MM.1S (cell line): ENCODE measurements at regions not wholly inside any gene's neighbourhood (a gene's known extent, or its start where the extent isn't known, plus 50 kb on each side); places are given as distances from the start of the nearest gene placed in this dataset.
A peak's percentile ranks its signal among the peaks of the same experiment; 100 is the strongest.
"Not testable (repeated sequence)": the region's sequence is repeated elsewhere in the genome, so short reads cannot be mapped to it uniquely, and the experiment has no call there.

Experiments used
- DNase-seq: peaks from one replicate; pipeline ENCODE4 v3.0.0-alpha.2; 2015
- H2AFZ ChIP-seq: fragments of 300-600 bp; sonication (generic); 2 replicates; pipeline ENCODE4 v1.6.0; 2016; ENCODE audit warnings: antibody characterized with exemption, low read length
- H3F3A ChIP-seq: fragments of 300-600 bp; sonication (generic); 2 replicates; pipeline ENCODE4 v1.6.1; 2016; ENCODE audit warnings: mild to moderate bottlenecking, antibody characterized with exemption, low read length, moderate library complexity, mixed read lengths; ENCODE audit not compliant: insufficient read depth
- H3K27ac ChIP-seq: fragments of 300-600 bp; sonication (generic); 2 replicates; pipeline ENCODE4 v1.5.1; 2016; ENCODE audit warnings: mild to moderate bottlenecking, low read length
- H3K27me3 ChIP-seq: fragments of 300-600 bp; sonication (generic); replicated peaks from 2 replicates; pipeline ENCODE4 v1.6.0; 2016; ENCODE audit warnings: low read length; ENCODE audit not compliant: insufficient read depth
- H3K36me3 ChIP-seq: fragments of 300-600 bp; sonication (generic); replicated peaks from 2 replicates; pipeline ENCODE4 v1.6.1; 2016; ENCODE audit warnings: mild to moderate bottlenecking, low read length, mixed read lengths; ENCODE audit not compliant: insufficient read depth
- H3K4me1 ChIP-seq: fragments of 300-600 bp; sonication (generic); 2 replicates; pipeline ENCODE4 v1.6.1; 2016; ENCODE audit warnings: low read length, mixed read lengths
- H3K4me2 ChIP-seq: fragments of 300-600 bp; sonication (generic); 2 replicates; pipeline ENCODE4 v1.6.0; 2016; ENCODE audit warnings: low read depth, low read length
- H3K4me3 ChIP-seq: fragments of 300-600 bp; sonication (generic); 2 replicates; pipeline ENCODE4 v1.5.1; 2016; ENCODE audit warnings: low read length, mixed read lengths
- H3K79me2 ChIP-seq: fragments of 300-600 bp; sonication (generic); 2 replicates; pipeline ENCODE4 v1.6.1; 2016; ENCODE audit warnings: mixed run types, low read length, mixed read lengths
- H3K9ac ChIP-seq: fragments of 300-600 bp; sonication (generic); 2 replicates; pipeline ENCODE4 v1.6.1; 2016; ENCODE audit warnings: low read length, mixed read lengths
- H3K9me2 ChIP-seq: fragments of 300-600 bp; sonication (generic); replicated peaks from 2 replicates; pipeline ENCODE4 v1.6.1; 2016; ENCODE audit warnings: mild to moderate bottlenecking, low read length, mixed read lengths; ENCODE audit not compliant: insufficient read depth
- H3K9me3 ChIP-seq: fragments of 300-600 bp; sonication (generic); replicated peaks from 2 replicates; pipeline ENCODE4 v1.6.1; 2016; ENCODE audit warnings: mild to moderate bottlenecking, low read length, mixed read lengths; ENCODE audit not compliant: insufficient read depth
- H4K20me1 ChIP-seq: fragments of 300-600 bp; sonication (generic); 2 replicates; pipeline ENCODE4 v1.6.1; 2016; ENCODE audit warnings: mild to moderate bottlenecking, low read length, moderate library complexity, mixed read lengths; ENCODE audit not compliant: insufficient read depth
- CTCF ChIP-seq: fragments of 300-600 bp; sonication (generic); IDR thresholded peaks from 2 replicates; pipeline ENCODE4 v1.5.1; 2016; ENCODE audit warnings: antibody characterized with exemption, low read length, mixed read lengths
- EZH2 ChIP-seq: fragments of 300-600 bp; sonication (generic); optimal IDR thresholded peaks from 2 replicates; pipeline ENCODE3; 2017; ENCODE audit warnings: low read depth, mild to moderate bottlenecking, antibody characterized with exemption, low read length, mixed read lengths
- EZH2phosphoT487 ChIP-seq: fragments of 300-600 bp; sonication (generic); IDR thresholded peaks from 2 replicates; pipeline ENCODE4 v1.6.1; 2018; ENCODE audit warnings: antibody characterized with exemption, low read length

- Histone ChIP-seq H3K4me3 (no peak overlapping the region), H3K9me3 (no peaks in the 10 kb centered on the region), H3K4me2 (no peak overlapping the region), H3F3A (no peaks in the 10 kb centered on the region), H3K79me2 (no peaks in the 10 kb centered on the region), H3K9ac (no peak overlapping the region), H3K27ac (no peak overlapping the region), H3K9me2 (no peaks in the 10 kb centered on the region), H3K27me3 (no peaks in the 10 kb centered on the region), H4K20me1 (no peaks in the 10 kb centered on the region), H3K36me3 (no peaks in the 10 kb centered on the region), H3K4me1 (0 out of 2 replicates have a peak, but pooled peaks cover 3% of the 10 kb centered on the region), H2AFZ (no peak overlapping the region)
- TF ChIP-seq EZH2 (no peak), CTCF (no peak), EZH2phosphoT487 (no peak)
- peak; percentile 43 for DNase-seq
Observed at GRCh38 chr7:89607792-89608191, 546.5 kb upstream of the STEAP1 start.

- not testable (repeated sequence) for H3K4me1 ChIP-seq, H3K4me3 ChIP-seq, DNase-seq, H3K27ac ChIP-seq, H3K36me3 ChIP-seq, H3K9ac ChIP-seq, H3K9me3 ChIP-seq, H3K79me2 ChIP-seq, H4K20me1 ChIP-seq, H3K4me2 ChIP-seq, H3F3A ChIP-seq, H3K27me3 ChIP-seq, H2AFZ ChIP-seq, H3K9me2 ChIP-seq
Observed at GRCh38 chr7:89616829-89617228, 537.4 kb upstream of the STEAP1 start.

- DNase-seq, result no peak
- Histone ChIP-seq H3K4me2 (no peak overlapping the region), H3K79me2 (no peaks in the 10 kb centered on the region)
Observed at GRCh38 chr7:89618274-89618673, 536.0 kb upstream of the STEAP1 start.

More at GRCh38 chr7:89618274-89618673, 536.0 kb upstream of the STEAP1 start:
- H3K27ac ChIP-seq, result no peak overlapping the region
- H3K9me2 ChIP-seq, result no peaks in the 10 kb centered on the region
- H3K9me3 ChIP-seq, result no peaks in the 10 kb centered on the region
- H3K27me3 ChIP-seq, result no peaks in the 10 kb centered on the region
- H3K36me3 ChIP-seq, result no peaks in the 10 kb centered on the region
- no peaks in the 10 kb centered on the region for H3K4me1 ChIP-seq
- TF ChIP-seq CTCF (peak; percentile 18; the same call in 1 of the 2 replicates), EZH2 (no peak)
- no peak overlapping the region for H2AFZ ChIP-seq
- no peak overlapping the region for H3K4me3 ChIP-seq
- no peaks in the 10 kb centered on the region for H3F3A ChIP-seq
- no peak overlapping the region for H3K9ac ChIP-seq
- H4K20me1 ChIP-seq, result no peaks in the 10 kb centered on the region
